Calu3 (cell line): ENCODE measurements at regions not wholly inside any gene's neighbourhood (a gene's known extent, or its start where the extent isn't known, plus 50 kb on each side); places are given as distances from the start of the nearest gene placed in this dataset.

Source experiments
- BruUV-seq: library from RNA; stranded (reverse); fragments of 400-500 nt; replicated peaks from 2 replicates; lab custom pipeline; 2021; lab: Mats Ljungman, UMichigan
- CTCF ChIA-PET: fragments of 300-600 bp; sonication (Branson Sonifier 250); formaldehyde crosslinking; loops from one replicate; lab custom pipeline; 2022; ENCODE audit warnings: antibody characterized with exemption; lab: Charles Lee
- DNase-seq: peaks from one replicate; pipeline ENCODE4 v3.0.0; 2022
- H3K27ac Mint-ChIP-seq: one replicate; pipeline ENCODE4 v1.8.0; 2022; ENCODE audit warnings: mixed read lengths; ENCODE audit not compliant: unreplicated experiment
- H3K27me3 Mint-ChIP-seq: one replicate; pipeline ENCODE4 v1.8.0; 2022; ENCODE audit warnings: mixed read lengths; ENCODE audit not compliant: unreplicated experiment
- H3K36me3 Mint-ChIP-seq: one replicate; pipeline ENCODE4 v1.8.0; 2022; ENCODE audit warnings: mild to moderate bottlenecking, moderate library complexity, mixed read lengths; ENCODE audit not compliant: insufficient read depth, unreplicated experiment
- H3K4me1 Mint-ChIP-seq: one replicate; pipeline ENCODE4 v1.8.0; 2022; ENCODE audit warnings: mild to moderate bottlenecking, low read depth, mixed read lengths; ENCODE audit not compliant: unreplicated experiment
- H3K4me3 Mint-ChIP-seq: one replicate; pipeline ENCODE4 v1.8.0; 2022; ENCODE audit warnings: mild to moderate bottlenecking, low read depth, moderate library complexity, mixed read lengths; ENCODE audit not compliant: unreplicated experiment
- H3K9me3 Mint-ChIP-seq: one replicate; pipeline ENCODE4 v1.8.0; 2022; ENCODE audit warnings: low read depth, mixed read lengths; ENCODE audit not compliant: unreplicated experiment
- intact Hi-C: fragments of 100-400 bp; cut with micrococcal nuclease; formaldehyde crosslinking; loops from one replicate; pipeline ENCODE4 v1.10.0; 2022; ENCODE audit not compliant: unreplicated experiment
- TF ChIP-seq, protein P1 (sequence below): fragments of 200-600 bp; IDR thresholded peaks from one replicate; pipeline ENCODE4 v1.8.0; 2022; ENCODE audit warnings: antibody characterized with exemption; ENCODE audit not compliant: unreplicated experiment

DNA sequence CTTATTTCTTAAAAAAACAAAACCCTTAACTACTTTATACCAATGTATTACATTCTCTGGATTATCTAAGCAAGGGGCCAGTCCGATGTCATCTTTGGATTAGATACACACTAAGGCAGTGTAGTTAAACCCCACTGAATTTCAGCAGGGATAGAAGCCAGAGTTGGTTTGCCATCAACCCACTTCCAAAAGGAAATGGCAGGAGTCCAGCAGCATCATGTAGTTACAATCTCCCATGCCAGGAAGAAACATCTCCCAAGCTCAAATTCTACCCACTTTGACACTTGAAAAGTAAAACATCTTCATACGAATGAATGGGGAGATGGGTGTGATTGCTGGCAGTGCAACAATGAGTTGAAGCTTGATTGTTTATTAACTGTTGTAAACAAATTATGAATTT is 203.5 kb upstream of the PLXNC1 start:
- H3K4me3 Mint-ChIP-seq, result no peak overlapping the region
- H3K27ac Mint-ChIP-seq, result no peak overlapping the region
- BruUV-seq, result no TSS peak
- DNase-seq, result no peak
- TF ChIP-seq, protein P1, sequence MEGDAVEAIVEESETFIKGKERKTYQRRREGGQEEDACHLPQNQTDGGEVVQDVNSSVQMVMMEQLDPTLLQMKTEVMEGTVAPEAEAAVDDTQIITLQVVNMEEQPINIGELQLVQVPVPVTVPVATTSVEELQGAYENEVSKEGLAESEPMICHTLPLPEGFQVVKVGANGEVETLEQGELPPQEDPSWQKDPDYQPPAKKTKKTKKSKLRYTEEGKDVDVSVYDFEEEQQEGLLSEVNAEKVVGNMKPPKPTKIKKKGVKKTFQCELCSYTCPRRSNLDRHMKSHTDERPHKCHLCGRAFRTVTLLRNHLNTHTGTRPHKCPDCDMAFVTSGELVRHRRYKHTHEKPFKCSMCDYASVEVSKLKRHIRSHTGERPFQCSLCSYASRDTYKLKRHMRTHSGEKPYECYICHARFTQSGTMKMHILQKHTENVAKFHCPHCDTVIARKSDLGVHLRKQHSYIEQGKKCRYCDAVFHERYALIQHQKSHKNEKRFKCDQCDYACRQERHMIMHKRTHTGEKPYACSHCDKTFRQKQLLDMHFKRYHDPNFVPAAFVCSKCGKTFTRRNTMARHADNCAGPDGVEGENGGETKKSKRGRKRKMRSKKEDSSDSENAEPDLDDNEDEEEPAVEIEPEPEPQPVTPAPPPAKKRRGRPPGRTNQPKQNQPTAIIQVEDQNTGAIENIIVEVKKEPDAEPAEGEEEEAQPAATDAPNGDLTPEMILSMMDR, result no peak
- H3K36me3 Mint-ChIP-seq, result no peaks in the 10 kb centered on the region
- peaks cover 9% of the 10 kb centered on the region for H3K27me3 Mint-ChIP-seq
- CTCF ChIA-PET, result no interaction called here
- H3K4me1 Mint-ChIP-seq, result no peaks in the 10 kb centered on the region
- peaks cover 3% of the 10 kb centered on the region for H3K9me3 Mint-ChIP-seq
- intact Hi-C loops, result no loop called here

DNA sequence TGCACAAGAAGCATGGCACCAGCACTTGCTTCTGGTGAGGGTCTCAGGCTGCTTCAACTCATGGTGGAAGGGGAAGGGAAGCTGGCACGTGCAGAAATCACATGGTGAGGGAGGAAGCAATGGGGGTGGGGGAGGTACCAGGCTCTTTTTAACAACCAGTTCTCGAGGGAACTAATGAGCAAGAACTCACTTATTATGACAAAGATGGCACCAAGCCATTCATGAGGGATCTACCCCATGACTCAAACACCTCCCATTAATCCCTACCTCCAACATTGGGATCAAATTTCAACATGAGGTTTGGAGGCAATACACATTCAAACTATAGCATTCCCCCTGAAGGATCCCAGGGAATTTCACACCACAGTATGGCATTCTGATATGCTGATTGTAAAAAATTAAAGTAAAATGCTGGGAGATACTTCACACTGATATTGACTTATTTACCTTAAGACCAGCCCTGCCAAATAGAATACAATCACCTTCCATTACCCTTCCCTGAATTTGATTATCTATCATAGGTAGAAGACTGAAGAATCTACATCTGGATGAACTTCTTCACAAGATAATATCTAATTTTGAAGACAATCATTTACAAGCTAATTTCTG is 201.7 kb upstream of the PLXNC1 start:
- DNase-seq, result no peak
- Mint-ChIP-seq H3K9me3 (peaks cover 3% of the 10 kb centered on the region), H3K36me3 (no peaks in the 10 kb centered on the region), H3K4me1 (no peaks in the 10 kb centered on the region), H3K27me3 (no peaks in the 10 kb centered on the region), H3K4me3 (no peak overlapping the region), H3K27ac (no peak overlapping the region)
- TF ChIP-seq, protein P1, result no peak
- CTCF ChIA-PET, result no interaction called here
- intact Hi-C loops, result no loop called here
- no TSS peak for BruUV-seq

DNA sequence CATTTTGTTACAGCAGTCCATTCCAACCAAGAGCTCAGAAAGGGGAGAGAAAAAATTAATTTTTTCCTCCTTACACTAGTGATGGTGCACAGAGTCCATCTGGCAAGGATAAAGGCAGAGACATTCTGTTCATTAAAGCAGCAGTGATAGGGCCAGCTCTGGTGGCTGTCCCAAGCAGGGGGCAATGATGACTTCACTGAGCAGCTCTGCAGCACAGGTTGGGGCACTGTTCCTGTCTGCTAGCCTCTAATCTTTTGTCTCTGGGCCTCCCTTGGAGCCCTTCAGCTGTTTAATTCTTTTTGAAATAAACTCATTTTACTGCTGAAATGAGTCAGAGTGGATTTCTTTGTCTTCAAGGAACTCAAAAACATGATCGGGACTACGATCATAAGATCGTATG is 200.9 kb upstream of the PLXNC1 start:
- peaks cover 3% of the 10 kb centered on the region for H3K9me3 Mint-ChIP-seq

DNA sequence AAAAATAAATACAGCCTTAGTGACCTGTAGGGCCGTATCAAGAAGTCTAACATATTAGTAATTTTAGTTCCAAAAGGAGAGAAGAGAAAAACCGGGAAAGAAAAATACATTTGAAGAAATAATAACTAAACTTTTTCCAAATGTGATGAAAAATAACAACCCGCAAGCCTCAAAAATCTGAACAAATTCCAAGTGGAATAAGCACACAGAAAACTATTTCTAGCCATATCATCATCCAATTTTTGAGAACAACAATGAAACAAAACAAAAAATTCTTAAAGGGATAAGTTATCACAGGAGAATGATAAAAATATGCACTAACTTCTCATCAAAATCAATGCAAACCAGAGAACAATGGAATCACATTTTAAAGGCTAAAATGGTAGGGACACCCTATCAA is 198.1 kb upstream of the PLXNC1 start:
- intact Hi-C loops, result no loop called here
- TF ChIP-seq, protein P1, result no peak
- no peaks in the 10 kb centered on the region for H3K36me3 Mint-ChIP-seq
- no peak overlapping the region for H3K27ac Mint-ChIP-seq
- H3K4me1 Mint-ChIP-seq, result no peaks in the 10 kb centered on the region
- no TSS peak for BruUV-seq
- H3K27me3 Mint-ChIP-seq, result no peaks in the 10 kb centered on the region
- no peak for DNase-seq
- H3K9me3 Mint-ChIP-seq, result peaks cover 3% of the 10 kb centered on the region
- no peak overlapping the region for H3K4me3 Mint-ChIP-seq
- CTCF ChIA-PET, result no interaction called here

More for the DNA sequence above, 200.9 kb upstream of the PLXNC1 start:
- H3K36me3 Mint-ChIP-seq, result no peaks in the 10 kb centered on the region
- H3K27ac Mint-ChIP-seq, result no peak overlapping the region
- H3K4me3 Mint-ChIP-seq, result no peak overlapping the region
- no TSS peak for BruUV-seq
- H3K27me3 Mint-ChIP-seq, result no peaks in the 10 kb centered on the region
- H3K4me1 Mint-ChIP-seq, result no peaks in the 10 kb centered on the region
- intact Hi-C loops, result no loop called here
- TF ChIP-seq, protein P1, result no peak
- CTCF ChIA-PET, result no interaction called here
- DNase-seq, result no peak
